Neural progenitor cell (in vitro differentiated cells): ENCODE measurements at regions not wholly inside any gene's neighbourhood (a gene's known extent, or its start where the extent isn't known, plus 50 kb on each side); places are given as distances from the start of the nearest gene placed in this dataset.

Source experiments
- DNase-seq: peaks from one replicate; pipeline ENCODE4 v3.0.0-alpha.2; 2016; ENCODE audit warnings: low spot score
- H2AFZ ChIP-seq: fragments of 200-600 bp; sonication (generic); replicated peaks from 2 replicates; pipeline ENCODE4 v1.6.1; 2016; ENCODE audit warnings: antibody characterized with exemption
- H3F3A ChIP-seq: fragments of 200-600 bp; sonication (generic); 2 replicates; pipeline ENCODE4 v1.6.1; 2016; ENCODE audit warnings: antibody characterized with exemption, low read depth
- H3K27ac ChIP-seq: fragments of 200-600 bp; sonication (generic); 2 replicates; pipeline ENCODE4 v1.5.1; 2016; ENCODE audit warnings: mild to moderate bottlenecking
- H3K27me3 ChIP-seq: fragments of 200-600 bp; sonication (generic); 2 replicates; pipeline ENCODE4 v1.6.1; 2016; ENCODE audit warnings: mild to moderate bottlenecking, moderate library complexity
- H3K36me3 ChIP-seq: fragments of 200-600 bp; sonication (generic); 2 replicates; pipeline ENCODE4 v1.5.1; 2016
- H3K4me1 ChIP-seq: fragments of 200-600 bp; sonication (generic); 2 replicates; pipeline ENCODE4 v1.6.1; 2016; ENCODE audit warnings: mixed run types
- H3K4me2 ChIP-seq: fragments of 200-600 bp; sonication (generic); 2 replicates; pipeline ENCODE4 v1.6.1; 2016
- H3K4me3 ChIP-seq: fragments of 200-600 bp; sonication (generic); 2 replicates; pipeline ENCODE4 v1.5.1; 2016
- H3K79me2 ChIP-seq: fragments of 200-600 bp; sonication (generic); 2 replicates; pipeline ENCODE4 v1.6.1; 2016; ENCODE audit warnings: low read depth
- H3K9ac ChIP-seq: fragments of 200-600 bp; sonication (generic); 2 replicates; pipeline ENCODE4 v1.6.1; 2016
- H3K9me3 ChIP-seq: fragments of 200-600 bp; sonication (generic); 2 replicates; pipeline ENCODE4 v1.5.1; 2016; ENCODE audit warnings: low read depth
- H4K20me1 ChIP-seq: fragments of 200-600 bp; sonication (generic); 2 replicates; pipeline ENCODE4 v1.6.1; 2016; ENCODE audit warnings: low read depth
- H3K27ac Mint-ChIP-seq: 3 replicates; pipeline ENCODE4 v1.8.0; 2021; ENCODE audit warnings: mixed read lengths
- H3K27me3 Mint-ChIP-seq: 2 replicates; pipeline ENCODE4 v1.8.0; 2022; ENCODE audit warnings: low read depth, mild to moderate bottlenecking, inconsistent platforms, moderate library complexity, mixed read lengths; ENCODE audit not compliant: insufficient read depth
- H3K36me3 Mint-ChIP-seq: 3 replicates; pipeline ENCODE4 v1.8.0; 2021; ENCODE audit warnings: mixed read lengths
- H3K4me1 Mint-ChIP-seq: 3 replicates; pipeline ENCODE4 v1.8.0; 2021; ENCODE audit warnings: mixed read lengths
- H3K4me3 Mint-ChIP-seq: 3 replicates; pipeline ENCODE4 v1.8.0; 2021; ENCODE audit warnings: mild to moderate bottlenecking, moderate library complexity, mixed read lengths
- H3K9me3 Mint-ChIP-seq: 3 replicates; pipeline ENCODE4 v1.8.0; 2020; ENCODE audit warnings: mixed read lengths
- CTCF ChIP-seq: fragments of 200-600 bp; sonication (generic); IDR thresholded peaks from 2 replicates; pipeline ENCODE4 v1.5.1; 2017; ENCODE audit warnings: antibody characterized with exemption, mild to moderate bottlenecking
- EZH2 ChIP-seq: fragments of 200-600 bp; sonication (generic); IDR thresholded peaks from 2 replicates; pipeline ENCODE4 v1.6.1; 2017; ENCODE audit warnings: antibody characterized with exemption, mild to moderate bottlenecking, moderate library complexity
- EZH2phosphoT487 ChIP-seq: fragments of 200-600 bp; sonication (generic); IDR thresholded peaks from 2 replicates; pipeline ENCODE4 v1.6.1; 2017; ENCODE audit warnings: antibody characterized with exemption

- H4K20me1 ChIP-seq: no peaks in the 10 kb centered on the region
- H3K79me2 ChIP-seq: no peaks in the 10 kb centered on the region
- H3K4me3 ChIP-seq: no peak overlapping the region
- Mint-ChIP-seq H3K27ac (no peak overlapping the region), H3K27me3 (peaks cover 4% of the 10 kb centered on the region), H3K4me1 (peaks cover 8% of the 10 kb centered on the region), H3K9me3 (peaks cover 3% of the 10 kb centered on the region), H3K4me3 (no peak overlapping the region), H3K36me3 (no peaks in the 10 kb centered on the region)
- no peaks in the 10 kb centered on the region for H3K27me3 ChIP-seq
- no peak overlapping the region for H3K27ac ChIP-seq
- peaks cover 24% of the 10 kb centered on the region for H3F3A ChIP-seq
- peaks cover 7% of the 10 kb centered on the region for H3K36me3 ChIP-seq
- no peaks in the 10 kb centered on the region for H3K9me3 ChIP-seq
- DNase-seq: no peak
- H3K9ac ChIP-seq: no peak overlapping the region
- peaks cover 35% of the 10 kb centered on the region for H3K4me1 ChIP-seq
- H3K4me2 ChIP-seq: no peak overlapping the region
- TF ChIP-seq EZH2 (no peak), EZH2phosphoT487 (no peak), CTCF (no peak)
- H2AFZ ChIP-seq: no peak overlapping the region
Measured at GRCh38 chr13:79267560-79267959, 138.5 kb downstream of the RBM26 start.

GRCh38 chr13:79258489-79258888, 147.6 kb downstream of the RBM26 start:
- Histone ChIP-seq H4K20me1 (no peaks in the 10 kb centered on the region), H3K4me2 (no peak overlapping the region), H3K4me3 (no peak overlapping the region), H3K9ac (no peak overlapping the region), H3F3A (no peaks in the 10 kb centered on the region), H3K79me2 (no peaks in the 10 kb centered on the region), H3K27me3 (no peaks in the 10 kb centered on the region), H3K36me3 (no peaks in the 10 kb centered on the region), H2AFZ (peak overlapping the region; percentile 82), H3K4me1 (no peaks in the 10 kb centered on the region), H3K27ac (no peak overlapping the region), H3K9me3 (no peaks in the 10 kb centered on the region)
- Mint-ChIP-seq H3K27me3 (no peaks in the 10 kb centered on the region), H3K4me3 (no peak overlapping the region), H3K9me3 (no peaks in the 10 kb centered on the region), H3K4me1 (no peaks in the 10 kb centered on the region), H3K27ac (no peak overlapping the region), H3K36me3 (no peaks in the 10 kb centered on the region)
- TF ChIP-seq CTCF: no peak
- TF ChIP-seq EZH2phosphoT487: no peak
- TF ChIP-seq EZH2: no peak
- DNase-seq: no peak

GRCh38 chr13:79246578-79246949, 159.5 kb downstream of the RBM26 start:
- H2AFZ ChIP-seq: peak overlapping the region; percentile 26
- H3K4me2 ChIP-seq: no peak overlapping the region
- DNase-seq: no peak
- peaks cover 2% of the 10 kb centered on the region for H3K27me3 Mint-ChIP-seq
- H3K27ac Mint-ChIP-seq: no peak overlapping the region
- TF ChIP-seq CTCF: no peak
- no peak for TF ChIP-seq EZH2
- no peak for TF ChIP-seq EZH2phosphoT487
- no peaks in the 10 kb centered on the region for H3K9me3 Mint-ChIP-seq
- H3K36me3 ChIP-seq: no peaks in the 10 kb centered on the region
- no peak overlapping the region for H3K27ac ChIP-seq
- H3K4me3 Mint-ChIP-seq: no peak overlapping the region
- H3K9me3 ChIP-seq: no peaks in the 10 kb centered on the region
- no peaks in the 10 kb centered on the region for H3K79me2 ChIP-seq
- no peaks in the 10 kb centered on the region for H4K20me1 ChIP-seq
- no peaks in the 10 kb centered on the region for H3K36me3 Mint-ChIP-seq
- no peaks in the 10 kb centered on the region for H3K4me1 ChIP-seq
- H3K4me1 Mint-ChIP-seq: no peaks in the 10 kb centered on the region
- no peak overlapping the region for H3K9ac ChIP-seq
- H3K4me3 ChIP-seq: no peak overlapping the region
- H3F3A ChIP-seq: no peaks in the 10 kb centered on the region
- no peaks in the 10 kb centered on the region for H3K27me3 ChIP-seq
